GM12864 (cell line): ENCODE measurements at regions not wholly inside any gene's neighbourhood (a gene's known extent, or its start where the extent isn't known, plus 50 kb on each side); places are given as distances from the start of the nearest gene placed in this dataset.

ENCODE experiments used
- DNase-seq: peaks from one replicate; pipeline ENCODE4 v3.0.0-alpha.2; 2011; ENCODE audit warnings: low read depth
- H3K4me3 ChIP-seq: 2 replicates; pipeline ENCODE4 v1.5.1; 2011; ENCODE audit warnings: mild to moderate bottlenecking, low read depth, low read length, control low read depth
- TF ChIP-seq, protein P1 (sequence below): IDR thresholded peaks from 2 replicates; pipeline ENCODE4 v1.5.1; 2011; ENCODE audit warnings: low read depth, mild to moderate bottlenecking, moderate library complexity, low read length, control low read depth, inconsistent platforms; ENCODE audit errors: missing control alignments

DNA sequence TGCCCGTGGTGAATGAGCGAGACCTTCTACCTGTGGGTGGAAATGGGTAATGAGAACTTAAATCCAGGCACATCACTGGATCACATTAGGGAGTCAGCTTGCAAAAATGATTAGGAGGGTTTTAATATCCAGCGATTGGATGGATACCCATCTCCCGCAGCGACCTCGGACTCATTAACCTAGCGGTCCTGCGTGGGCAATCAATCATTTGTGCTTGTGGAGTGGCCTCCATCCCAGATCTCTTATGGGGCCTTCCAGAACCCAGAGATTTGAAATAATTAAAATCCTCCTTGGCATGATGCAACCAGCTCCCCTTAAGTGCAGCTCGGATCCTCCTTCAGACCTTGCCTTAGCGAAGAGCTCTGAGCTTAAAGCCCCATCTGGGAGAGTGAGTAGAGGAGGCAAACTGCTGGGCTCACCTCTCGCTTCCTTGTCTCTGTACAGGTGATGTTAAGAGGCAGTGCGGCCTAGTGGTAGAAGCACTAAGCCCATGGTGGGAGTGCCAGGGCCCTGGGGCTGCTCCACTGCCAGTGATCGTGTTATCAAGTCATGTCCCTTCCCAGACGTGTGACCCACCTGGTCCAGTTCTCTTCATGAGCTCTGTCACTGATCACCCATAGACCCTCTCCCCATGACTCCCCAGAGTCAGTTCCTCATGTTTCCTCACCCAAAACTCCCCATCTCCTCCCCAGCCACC is 285.2 kb upstream of the TLE3 start:
- H3K4me3 ChIP-seq: no peak overlapping the region
- TF ChIP-seq, protein P1, sequence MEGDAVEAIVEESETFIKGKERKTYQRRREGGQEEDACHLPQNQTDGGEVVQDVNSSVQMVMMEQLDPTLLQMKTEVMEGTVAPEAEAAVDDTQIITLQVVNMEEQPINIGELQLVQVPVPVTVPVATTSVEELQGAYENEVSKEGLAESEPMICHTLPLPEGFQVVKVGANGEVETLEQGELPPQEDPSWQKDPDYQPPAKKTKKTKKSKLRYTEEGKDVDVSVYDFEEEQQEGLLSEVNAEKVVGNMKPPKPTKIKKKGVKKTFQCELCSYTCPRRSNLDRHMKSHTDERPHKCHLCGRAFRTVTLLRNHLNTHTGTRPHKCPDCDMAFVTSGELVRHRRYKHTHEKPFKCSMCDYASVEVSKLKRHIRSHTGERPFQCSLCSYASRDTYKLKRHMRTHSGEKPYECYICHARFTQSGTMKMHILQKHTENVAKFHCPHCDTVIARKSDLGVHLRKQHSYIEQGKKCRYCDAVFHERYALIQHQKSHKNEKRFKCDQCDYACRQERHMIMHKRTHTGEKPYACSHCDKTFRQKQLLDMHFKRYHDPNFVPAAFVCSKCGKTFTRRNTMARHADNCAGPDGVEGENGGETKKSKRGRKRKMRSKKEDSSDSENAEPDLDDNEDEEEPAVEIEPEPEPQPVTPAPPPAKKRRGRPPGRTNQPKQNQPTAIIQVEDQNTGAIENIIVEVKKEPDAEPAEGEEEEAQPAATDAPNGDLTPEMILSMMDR: no peak
- DNase-seq: no peak

DNA sequence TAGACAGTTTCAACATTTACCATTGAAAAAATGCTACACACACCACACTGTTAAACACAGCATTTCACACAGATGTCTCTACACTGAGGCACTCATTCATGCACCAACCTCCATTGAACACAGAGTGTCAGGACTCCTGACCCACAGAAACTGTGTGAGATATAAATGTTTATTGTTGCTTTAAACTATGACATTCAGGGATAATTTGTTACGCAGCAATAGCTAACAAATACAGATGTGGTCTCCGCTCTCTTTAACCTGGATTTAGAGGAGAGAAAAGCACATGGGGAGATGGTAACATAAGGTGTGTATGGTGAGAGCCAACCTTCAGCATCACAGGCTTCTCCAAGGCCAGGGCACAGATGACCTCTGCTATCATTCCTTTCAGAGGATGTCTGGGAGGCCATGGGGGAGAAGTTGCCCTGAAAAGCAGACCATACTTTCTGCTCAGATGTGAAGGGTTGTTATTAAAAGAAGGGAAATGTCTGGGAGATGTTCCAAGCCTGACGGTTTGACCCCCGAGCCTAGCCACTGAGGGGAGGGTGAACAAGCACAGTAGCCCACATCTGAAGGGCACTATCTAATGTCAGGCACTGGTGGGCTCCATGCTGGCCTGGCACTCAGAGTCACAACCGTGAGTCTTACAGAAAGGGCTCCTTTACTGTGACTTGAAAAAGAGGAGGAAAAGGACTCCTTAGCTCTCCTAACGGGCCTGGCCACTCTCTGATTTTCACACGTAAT is 284.5 kb upstream of the TLE3 start:
- H3K4me3 ChIP-seq: no peak overlapping the region
- no peak for DNase-seq
- TF ChIP-seq, protein P1: no peak

DNA sequence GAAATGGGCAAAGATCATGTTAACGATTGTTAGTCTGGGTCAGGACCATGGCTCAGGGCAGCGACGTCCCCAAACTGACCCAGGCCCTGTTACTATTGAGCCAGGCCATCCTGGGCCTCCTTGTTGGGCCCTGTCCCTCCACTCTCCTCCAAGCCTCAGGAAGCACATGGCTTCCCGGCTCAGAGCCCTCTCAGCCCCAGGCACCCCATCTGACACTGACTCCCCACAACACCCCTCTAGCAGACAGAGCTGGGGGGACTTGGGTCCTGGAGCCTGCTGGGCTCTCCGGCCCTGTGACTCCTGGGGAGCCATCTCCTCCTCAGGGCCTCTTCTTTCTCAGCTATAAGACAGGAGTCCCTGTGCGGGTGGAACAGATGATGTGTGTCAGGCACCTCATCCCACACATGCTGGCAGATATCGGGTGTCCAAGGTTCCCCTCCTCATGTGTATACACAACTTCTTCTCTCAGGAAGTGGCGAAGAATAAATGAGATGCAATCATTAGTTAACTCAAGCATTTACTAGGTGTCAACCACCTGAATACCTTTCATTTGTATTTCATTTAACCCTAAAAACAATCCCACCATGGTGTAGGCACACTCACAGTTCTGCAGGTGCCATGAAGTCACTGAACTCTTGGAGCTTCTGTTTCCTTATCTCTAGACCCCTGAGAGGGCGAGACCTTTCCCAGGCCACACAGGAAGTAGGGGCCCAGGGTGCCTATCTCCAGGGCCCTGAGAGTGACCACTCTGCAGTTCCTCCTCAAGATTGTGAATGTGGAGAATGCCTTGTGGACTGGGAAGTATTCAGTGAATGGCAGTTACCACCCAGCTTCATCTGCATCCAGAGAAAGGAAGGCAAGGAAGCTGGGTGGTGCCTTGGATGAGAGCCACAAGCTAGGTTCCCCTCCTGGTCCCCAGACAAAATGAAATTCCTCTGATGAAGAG is 282.5 kb upstream of the TLE3 start:
- TF ChIP-seq, protein P1: no peak
- DNase-seq: no peak
- no peak overlapping the region for H3K4me3 ChIP-seq

DNA sequence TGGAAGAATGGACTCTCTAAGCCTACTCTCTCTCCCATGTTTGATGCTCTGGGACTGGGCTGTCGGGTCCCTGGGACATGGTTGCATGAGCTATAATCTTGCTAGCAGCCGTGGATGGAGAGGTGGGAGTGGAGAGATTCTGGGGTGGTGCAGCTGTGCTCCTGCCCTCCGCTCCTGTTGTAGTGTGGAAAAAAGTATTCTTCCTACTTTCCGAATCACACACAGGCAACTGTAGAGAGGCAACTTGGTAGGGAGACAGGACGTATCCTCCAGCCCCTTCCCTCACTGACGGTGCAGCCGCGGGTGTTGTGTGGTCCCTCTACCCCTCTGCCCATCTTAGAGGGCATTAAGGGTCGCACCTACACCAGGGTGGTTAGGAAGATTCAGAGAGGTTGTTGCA is 281.4 kb upstream of the TLE3 start:
- no peak for DNase-seq
- H3K4me3 ChIP-seq: no peak overlapping the region
- TF ChIP-seq, protein P1: no peak

DNA sequence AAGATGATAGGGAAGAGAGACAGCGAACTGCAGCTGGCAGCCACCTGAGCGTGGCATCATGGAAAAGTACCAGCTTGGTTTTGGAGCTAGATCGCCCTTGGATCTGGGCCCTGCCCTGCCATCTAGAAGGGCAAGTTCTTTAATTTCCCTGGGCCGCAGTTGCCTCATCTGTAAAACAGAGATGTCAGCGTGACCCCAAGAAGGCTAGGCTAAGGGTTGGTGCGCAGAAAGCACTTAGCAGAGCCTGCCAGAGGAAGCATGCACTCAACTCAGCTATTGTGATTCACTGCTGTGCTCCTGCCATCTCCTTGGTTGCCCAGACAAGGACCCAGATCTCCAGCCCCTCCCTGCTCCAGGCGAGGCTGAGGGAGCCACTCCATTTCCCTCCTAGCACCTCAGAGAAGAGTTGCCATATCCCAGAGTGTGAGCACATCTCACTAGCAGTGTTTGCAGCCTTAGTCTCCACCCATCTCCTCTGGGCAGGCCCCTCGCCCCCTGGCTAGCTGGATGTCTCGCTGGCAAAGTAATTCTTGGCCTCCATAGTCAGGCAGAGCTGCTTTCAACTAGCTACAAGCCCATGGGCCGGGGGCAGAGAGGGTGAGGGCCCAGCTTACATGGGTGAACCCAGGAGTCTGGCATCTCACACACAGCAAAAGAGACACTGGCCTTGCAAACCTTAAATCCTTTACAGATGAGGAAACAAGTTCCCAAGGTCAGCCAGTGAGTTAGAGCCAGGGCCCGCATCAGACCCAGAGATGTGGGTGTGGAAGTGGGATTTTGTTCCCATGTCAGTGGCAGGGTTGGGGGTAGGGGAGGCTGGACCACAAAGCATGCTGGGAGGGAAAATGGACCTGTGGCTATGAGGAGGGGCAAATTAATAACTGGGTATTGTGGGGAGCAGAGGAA is 280.7 kb upstream of the TLE3 start:
- TF ChIP-seq, protein P1: no peak
- no peak overlapping the region for H3K4me3 ChIP-seq
- DNase-seq: no peak
